Aorta (tissue), 5 donors: ENCODE measurements at regions not wholly inside any gene's neighbourhood (a gene's known extent, or its start where the extent isn't known, plus 50 kb on each side); places are given as distances from the start of the nearest gene placed in this dataset.

Source experiments
- ATAC-seq: fragments of 200-7000 bp; cut with Tn5 transposase; one replicate; pipeline ENCODE4 v1.9.1; 2022; ENCODE audit warnings: moderate library complexity; ENCODE audit not compliant: low FRiP score
- DNase-seq, 2 donors: peaks; one replicate each; pipeline ENCODE4 v3.0.0-alpha.2; 2020
- H3K27ac ChIP-seq, 2 donors: one replicate each; pipeline ENCODE4 v1.5.1; 2013; ENCODE audit warnings: low read length in 2 of 2, mild to moderate bottlenecking in 2 of 2, moderate library complexity in 2 of 2, control low read depth in 1 of 2, inconsistent platforms in 1 of 2, low read depth in 1 of 2
- H3K27me3 ChIP-seq, 2 donors: one replicate each; pipeline ENCODE4 v1.6.1; 2013; ENCODE audit warnings: control low read depth in 1 of 2, low read length in 1 of 2, mild to moderate bottlenecking in 1 of 2, moderate library complexity in 1 of 2; ENCODE audit not compliant: insufficient read depth in 2 of 2, control insufficient read depth in 1 of 2
- H3K36me3 ChIP-seq, 2 donors: one replicate each; pipeline ENCODE4 v1.6.1; 2013; ENCODE audit warnings: control low read depth in 1 of 2, low read length in 1 of 2, mild to moderate bottlenecking in 1 of 2; ENCODE audit not compliant: insufficient read depth in 2 of 2, control insufficient read depth in 1 of 2
- H3K4me1 ChIP-seq, 2 donors: one replicate each; pipeline ENCODE4 v1.6.1; 2013; ENCODE audit warnings: low read length in 2 of 2, control low read depth in 1 of 2, mild to moderate bottlenecking in 1 of 2, moderate library complexity in 1 of 2; ENCODE audit not compliant: insufficient read depth in 2 of 2, control insufficient read depth in 1 of 2
- H3K4me3 ChIP-seq, 2 donors: one replicate each; pipeline ENCODE4 v1.5.1; 2013; ENCODE audit warnings: low read length in 2 of 2, control low read depth in 1 of 2, mild to moderate bottlenecking in 1 of 2
- H3K9me3 ChIP-seq: one replicate; pipeline ENCODE4 v1.6.1; 2013; ENCODE audit warnings: mild to moderate bottlenecking, low read length; ENCODE audit not compliant: control insufficient read depth
- WGBS, 2 donors: extraction: QIAGEN DNeasy Blood & Tissue Kit; methylation state at CpG; one replicate each; pipeline ENCODE4 v1.1.7; 2013; 5-methylcytosine and 5-hydroxymethylcytosine counted together
- intact Hi-C, 2 donors: fragments of 100-400 bp; cut with DNase I; formaldehyde crosslinking; loops; one replicate each; pipeline versions ENCODE4 v1.14.2 to v1.15.0; 2022
- donor health status: healthy with polysubstance abuse.
- donor health status: Bipolar disorder and iron deficiency.
- donor health status: DM: no; HTN: no; CAD: no.
- donor health status: DM: no; HTN: no; CAD: no.
- donor health status: DM: yes; HTN: yes; CAD: no.

DNA sequence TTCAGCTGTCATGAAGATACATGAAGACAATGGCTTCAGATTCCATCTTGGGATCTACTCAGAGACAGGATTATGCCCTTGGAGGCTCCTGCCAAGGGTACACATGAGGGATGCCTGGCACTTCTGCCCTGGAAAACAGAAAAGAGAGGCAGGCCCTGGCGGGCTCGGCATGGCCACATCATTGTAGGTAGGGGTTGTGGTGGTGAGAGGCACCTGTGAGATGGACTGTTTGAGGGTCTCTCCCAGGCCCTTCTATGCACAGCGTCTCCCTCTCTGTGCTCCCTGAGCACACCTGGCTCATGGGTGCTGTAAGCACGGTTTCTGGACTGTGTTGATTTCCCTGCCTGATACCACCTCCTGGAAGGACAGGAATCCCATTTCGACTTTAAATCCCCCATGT is 304.3 kb downstream of the GLRX3 start:
- Histone ChIP-seq H3K4me1 (no peaks in the 10 kb centered on the region), H3K4me3 (no peak overlapping the region), H3K36me3 (no peaks in the 10 kb centered on the region), H3K9me3 (no peaks in the 10 kb centered on the region), H3K27me3 (no peaks in the 10 kb centered on the region), H3K27ac (no peak overlapping the region)
- ATAC-seq (no peak), DNase-seq (no peak)
- WGBS, 2 donors = 90 to 92% methylated on average over 5 of the region's 5 CpGs
- intact Hi-C loops = no loop called here

GRCh38 chr10:130440971-130441370 is 304.8 kb downstream of the GLRX3 start:
- Histone ChIP-seq H3K4me1 (no peaks in the 10 kb centered on the region), H3K9me3 (no peaks in the 10 kb centered on the region), H3K36me3 (no peaks in the 10 kb centered on the region), H3K27me3 (no peaks in the 10 kb centered on the region), H3K4me3 (no peak overlapping the region), H3K27ac (no peak overlapping the region)
- intact Hi-C loops = no loop called here
- DNase-seq = no peak
- no peak for ATAC-seq
- 83 to 84% methylated on average over 14 of the region's 14 CpGs for WGBS, 2 donors

GRCh38 chr10:130443066-130443465 is 306.9 kb downstream of the GLRX3 start:
- no peak overlapping the region for H3K27ac ChIP-seq
- H3K4me1 ChIP-seq = no peaks in the 10 kb centered on the region
- no peaks in the 10 kb centered on the region for H3K27me3 ChIP-seq
- no peaks in the 10 kb centered on the region for H3K36me3 ChIP-seq
- no peak overlapping the region for H3K4me3 ChIP-seq
- intact Hi-C loops = no loop called here
- no peaks in the 10 kb centered on the region for H3K9me3 ChIP-seq
- no peak for DNase-seq
- no peak for ATAC-seq
- WGBS, 2 donors = 58 to 65% methylated on average over 7 of the region's 7 CpGs

- ATAC-seq (no peak), DNase-seq (no peak)
- WGBS, 2 donors = 86 to 88% methylated on average over 21 of the region's 21 CpGs
Observed at GRCh38 chr10:130453036-130453720, 317.0 kb downstream of the GLRX3 start.

DNA sequence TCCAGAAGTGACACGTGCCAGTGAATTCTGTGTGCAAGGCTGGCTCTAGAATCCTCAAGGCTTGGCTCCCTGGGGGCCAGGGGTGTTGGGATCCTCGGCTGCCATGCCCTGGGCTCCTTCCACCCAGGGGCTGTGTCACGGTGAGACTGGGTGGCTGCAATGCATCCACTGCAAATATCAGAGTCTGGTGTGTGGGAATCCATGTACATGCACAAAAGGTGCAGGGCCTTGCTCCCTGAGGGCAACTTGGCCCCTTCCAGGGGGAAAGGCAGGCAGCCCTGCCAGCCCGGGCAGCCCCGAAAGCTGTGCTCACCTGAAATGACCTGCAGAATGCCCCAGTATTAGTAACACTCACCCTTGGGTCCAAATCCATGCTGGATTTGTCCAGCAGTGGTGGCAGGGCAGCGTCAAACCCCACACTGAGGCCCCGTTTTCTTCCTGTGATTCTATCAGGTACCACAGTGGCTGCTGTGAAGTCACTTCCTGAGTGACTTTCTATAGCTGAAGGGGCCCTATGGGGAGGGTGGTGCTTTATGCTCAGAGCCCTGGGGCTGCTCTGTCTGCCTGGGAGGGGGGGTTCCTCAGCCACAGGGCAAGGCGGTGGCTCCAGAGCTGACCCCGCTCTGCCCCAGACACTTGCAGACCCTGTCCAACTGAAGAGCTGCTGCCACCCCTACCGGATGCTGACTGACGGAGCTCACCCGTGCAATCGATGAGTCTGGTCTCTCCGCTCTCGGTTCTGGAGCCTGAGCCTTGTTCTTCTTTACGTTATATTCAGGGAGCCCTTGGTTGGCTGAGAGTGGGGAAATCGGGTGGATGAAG is 317.7 kb downstream of the GLRX3 start:
- no peaks in the 10 kb centered on the region for H3K36me3 ChIP-seq
- no peak for DNase-seq
- no peak overlapping the region for H3K4me3 ChIP-seq
- peak; percentile 8 for ATAC-seq
- intact Hi-C loops = no loop called here
- 76 to 79% methylated on average over 17 of the region's 17 CpGs for WGBS, 2 donors
- no peak overlapping the region for H3K27ac ChIP-seq
- no peaks in the 10 kb centered on the region for H3K27me3 ChIP-seq
- no peaks in the 10 kb centered on the region for H3K4me1 ChIP-seq
- no peaks in the 10 kb centered on the region for H3K9me3 ChIP-seq

More at GRCh38 chr10:130453036-130453720, 317.0 kb downstream of the GLRX3 start:
- H3K4me3 ChIP-seq = no peak overlapping the region
- no peaks in the 10 kb centered on the region for H3K9me3 ChIP-seq
- H3K27me3 ChIP-seq = no peaks in the 10 kb centered on the region
- H3K27ac ChIP-seq = no peak overlapping the region
- no peaks in the 10 kb centered on the region for H3K4me1 ChIP-seq
- intact Hi-C loops = no loop called here
- H3K36me3 ChIP-seq = no peaks in the 10 kb centered on the region

GRCh38 chr10:130454543-130455000 is 318.4 kb downstream of the GLRX3 start:
- no peak overlapping the region for H3K4me3 ChIP-seq
- 84 to 89% methylated on average over 7 of the region's 7 CpGs for WGBS, 2 donors
- intact Hi-C loops = no loop called here

DNA sequence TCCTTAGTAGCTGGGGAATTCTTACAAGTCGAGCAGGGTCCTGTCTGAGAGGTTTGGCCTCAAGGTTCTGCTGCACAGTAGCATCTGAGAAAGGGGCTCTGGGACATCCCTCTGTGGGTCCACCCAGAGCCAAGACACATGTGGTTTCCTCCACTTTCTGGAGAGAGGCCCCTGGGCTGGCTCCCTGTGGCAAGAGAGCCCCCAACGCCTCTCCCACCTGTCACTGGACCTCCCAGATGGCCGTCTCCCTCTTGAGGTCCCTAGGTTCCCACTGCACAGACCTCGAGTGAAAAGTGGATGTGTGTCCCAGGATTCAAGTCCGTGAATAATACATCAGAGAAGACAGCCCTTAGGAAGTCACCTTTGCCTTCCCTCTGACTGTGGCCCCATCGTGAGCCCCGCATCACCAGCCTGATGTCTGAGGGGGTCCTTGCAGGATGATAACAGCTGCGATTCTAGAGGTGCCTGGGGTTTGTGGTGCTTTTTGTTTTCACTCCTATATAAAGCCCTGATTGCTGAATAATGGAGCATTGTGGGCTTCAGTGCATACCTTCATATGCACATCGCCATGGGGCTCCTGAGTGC is 319.0 kb downstream of the GLRX3 start:
- H3K36me3 ChIP-seq = no peaks in the 10 kb centered on the region
- no peak overlapping the region for H3K4me3 ChIP-seq
- no peak for DNase-seq
- 79 to 81% methylated on average over 9 of the region's 9 CpGs for WGBS, 2 donors
- no peaks in the 10 kb centered on the region for H3K4me1 ChIP-seq
- no peak overlapping the region for H3K27ac ChIP-seq
- ATAC-seq = no peak
- H3K9me3 ChIP-seq = no peaks in the 10 kb centered on the region
- intact Hi-C loops = no loop called here
- H3K27me3 ChIP-seq = no peaks in the 10 kb centered on the region

More at GRCh38 chr10:130454543-130455000, 318.4 kb downstream of the GLRX3 start:
- no peaks in the 10 kb centered on the region for H3K9me3 ChIP-seq
- no peak for DNase-seq
- no peaks in the 10 kb centered on the region for H3K36me3 ChIP-seq
- no peaks in the 10 kb centered on the region for H3K4me1 ChIP-seq
- no peak for ATAC-seq
- no peaks in the 10 kb centered on the region for H3K27me3 ChIP-seq
- no peak overlapping the region for H3K27ac ChIP-seq

DNA sequence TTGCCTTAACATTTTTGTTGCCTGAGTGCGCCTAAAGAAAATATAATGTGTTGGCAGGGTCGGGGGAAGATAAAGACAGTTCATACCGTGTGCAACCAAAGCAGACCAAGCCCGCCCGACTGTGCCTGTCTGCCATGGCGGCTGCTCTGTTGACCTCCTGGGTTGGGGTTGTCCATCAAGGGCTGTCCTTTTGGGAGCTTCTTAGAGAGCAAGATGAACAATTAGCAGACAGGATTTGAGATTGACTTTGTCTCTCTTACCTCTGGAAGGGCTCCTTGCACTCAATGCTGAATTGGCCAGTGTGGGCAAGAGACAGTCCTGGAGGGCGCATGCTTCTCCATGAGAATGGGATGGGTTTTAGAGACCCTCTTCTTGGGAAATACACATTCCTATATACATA is 319.6 kb downstream of the GLRX3 start:
- intact Hi-C loops = no loop called here
- Histone ChIP-seq H3K27me3 (no peaks in the 10 kb centered on the region), H3K4me1 (no peaks in the 10 kb centered on the region), H3K27ac (no peak overlapping the region), H3K9me3 (no peaks in the 10 kb centered on the region), H3K4me3 (no peak overlapping the region), H3K36me3 (no peaks in the 10 kb centered on the region)
- ATAC-seq (no peak), DNase-seq (no peak)
- WGBS, 2 donors = 83 to 86% methylated on average over 7 of the region's 7 CpGs
